K562 (cell line): ENCODE measurements at regions not wholly inside any gene's neighbourhood (a gene's known extent, or its start where the extent isn't known, plus 50 kb on each side); places are given as distances from the start of the nearest gene placed in this dataset.

Experiments used
- ATAC-seq: fragments of 200-7000 bp; cut with Tn5 transposase; 3 replicates; pipeline ENCODE4 v1.9.1; 2020; ENCODE audit warnings: moderate library complexity
- BruUV-seq: library from RNA; stranded (reverse); fragments of 400-500 nt; replicated peaks from 2 replicates; lab custom pipeline; 2021; lab: Mats Ljungman, UMichigan
- CTCF ChIA-PET: fragments of 300-600 bp; formaldehyde crosslinking; extraction: SDS; loops from one replicate; lab custom pipeline; 2021; ENCODE audit warnings: low intra/inter-chr PET ratio; lab: Yijun Ruan, JAX
- POLR2A ChIA-PET: fragments of 300-600, 350-650 bp; sonication (Branson Sonifier 250); formaldehyde crosslinking; extraction: SDS; loops from one replicate; lab custom pipeline; 2021; ENCODE audit warnings: antibody characterized with exemption, inconsistent platforms; lab: Yijun Ruan, JAX
- DNase-seq, 4 experiments: peaks; one replicate each; pipeline versions ENCODE4 v3.0.0 to v3.0.0-alpha.2; 2011 to 2018; ENCODE audit warnings: low spot score in 3 of 4, mixed read lengths in 3 of 4; ENCODE audit errors: extremely low read depth in 1 of 4
- FAIRE-seq: peaks from 2 replicates; lab custom pipeline; 2011; peaks lifted over from hg19 to GRCh38; lab: Jason Lieb, UNC
- H2AFZ ChIP-seq: 2 replicates; pipeline ENCODE4 v1.6.0; 2011; ENCODE audit warnings: low read depth, low read length, control low read depth, inconsistent platforms
- H3K27ac ChIP-seq: fragments of 200-600 bp; 3 replicates; pipeline ENCODE4 v1.8.0; 2011; ENCODE audit warnings: low read depth, mild to moderate bottlenecking, control low read depth, inconsistent platforms, low read length, moderate library complexity, mixed read lengths; ENCODE audit errors: extremely low read depth
- H3K27me3 ChIP-seq, 2 experiments: fragments of 300-600 bp in 1 of 2; 2 replicates in 1 of 2; 3 replicates in 1 of 2; pipeline versions ENCODE4 v1.6.0 to v1.8.0; 2011; ENCODE audit warnings: inconsistent platforms in 2 of 2, low read length in 2 of 2, mild to moderate bottlenecking in 1 of 2, mixed read lengths in 1 of 2, moderate library complexity in 1 of 2; ENCODE audit not compliant: control insufficient read depth in 2 of 2, insufficient read depth in 2 of 2
- H3K36me3 ChIP-seq: fragments of 300-600 bp; 3 replicates; pipeline ENCODE4 v1.8.0; 2011; ENCODE audit warnings: mild to moderate bottlenecking, low read length, inconsistent platforms; ENCODE audit not compliant: control insufficient read depth, insufficient read depth
- H3K4me1 ChIP-seq, 2 experiments: fragments of 200-600 bp in 1 of 2; replicated peaks in 1 of 2; 2 replicates in 1 of 2; 3 replicates in 1 of 2; pipeline versions ENCODE4 v1.5.1 to v1.8.0; 2011; ENCODE audit warnings: inconsistent platforms in 2 of 2, low read length in 2 of 2, mild to moderate bottlenecking in 1 of 2, mixed read lengths in 1 of 2, moderate library complexity in 1 of 2; ENCODE audit not compliant: control insufficient read depth in 2 of 2, insufficient read depth in 2 of 2
- H3K4me2 ChIP-seq: 2 replicates; pipeline ENCODE4 v1.6.1; 2011; ENCODE audit warnings: low read length, control low read depth, inconsistent platforms, mixed read lengths; ENCODE audit not compliant: insufficient read depth
- H3K4me3 ChIP-seq: fragments of 200-600 bp; sonication (generic), shearing (Covaris generic); 2 replicates; pipeline ENCODE4 v1.5.1; 2016; ENCODE audit warnings: control low read depth, inconsistent platforms
- H3K79me2 ChIP-seq: fragments of 200-600 bp; 3 replicates; pipeline ENCODE4 v1.8.0; 2011; ENCODE audit warnings: low read length, inconsistent platforms; ENCODE audit not compliant: control insufficient read depth, insufficient read depth
- H3K9ac ChIP-seq, 2 experiments: 2 replicates each; pipeline versions ENCODE4 v1.6.0 to v1.6.1; 2011; ENCODE audit warnings: low read depth in 2 of 2, low read length in 2 of 2, control low read depth in 1 of 2, inconsistent platforms in 1 of 2, mild to moderate bottlenecking in 1 of 2, mixed read lengths in 1 of 2; ENCODE audit not compliant: insufficient read depth in 1 of 2
- H3K9me1 ChIP-seq: one replicate; pipeline ENCODE4 v1.6.0; 2011; ENCODE audit warnings: inconsistent platforms, mild to moderate bottlenecking, low read length, moderate library complexity; ENCODE audit not compliant: control insufficient read depth, insufficient read depth
- H3K9me3 ChIP-seq: replicated peaks from 2 replicates; pipeline ENCODE4 v1.5.1; 2011; ENCODE audit warnings: low read depth, low read length, inconsistent platforms; ENCODE audit not compliant: control insufficient read depth, insufficient read depth
- H4K20me1 ChIP-seq: replicated peaks from 2 replicates; pipeline ENCODE4 v1.6.1; 2011; ENCODE audit warnings: low read length, inconsistent platforms, mixed read lengths; ENCODE audit not compliant: control insufficient read depth, insufficient read depth
- BMI1 ChIP-seq: fragments of 150-350 bp; IDR thresholded peaks from 2 replicates; pipeline ENCODE4 v1.6.1; 2014; ENCODE audit warnings: low read length
- CXXC5 ChIP-seq: fragments of 250-450 bp; sonication (Bioruptor Pico); IDR thresholded peaks from 2 replicates; pipeline ENCODE4 v1.8.0; 2022; ENCODE audit warnings: inconsistent platforms, mild to moderate bottlenecking, moderate library complexity
- GATAD2A ChIP-seq: fragments of 450-650 bp; IDR thresholded peaks from 2 replicates; pipeline ENCODE4 v1.6.1; 2017
- HMGXB4 ChIP-seq: sonication (generic); formaldehyde crosslinking; IDR thresholded peaks from 2 replicates; pipeline ENCODE4 v1.8.1; 2023; ENCODE audit warnings: mild to moderate bottlenecking, missing genetic modification reagents
- IRF9 ChIP-seq: fragments of 450-650 bp; IDR thresholded peaks from 2 replicates; pipeline ENCODE4 v1.6.1; 2016; ENCODE audit warnings: missing biosample characterization, missing genetic modification characterization
- MCM7 ChIP-seq, 2 experiments: fragments of 450-650 bp; IDR thresholded peaks; 2 replicates each; pipeline ENCODE4 v1.6.1; 2016 to 2018
- PPARD ChIP-seq: fragments of 250-450 bp; sonication (Bioruptor Pico); IDR thresholded peaks from 2 replicates; pipeline ENCODE4 v1.8.0; 2022; ENCODE audit warnings: inconsistent platforms, mild to moderate bottlenecking, moderate library complexity
- RAD21 ChIP-seq, 2 experiments: fragments of 250-450 bp in 1 of 2; fragments of 450-650 bp in 1 of 2; sonication (Bioruptor Pico) in 1 of 2; formaldehyde crosslinking in 1 of 2; IDR thresholded peaks in 1 of 2; conservative IDR thresholded peaks in 1 of 2; 2 replicates each; pipeline versions ENCODE4 v1.4.0 to v1.8.0; 2020 to 2022; ENCODE audit warnings: mild to moderate bottlenecking in 2 of 2, moderate library complexity in 1 of 2
- TCF7L2 ChIP-seq: fragments of 150-350 bp; IDR thresholded peaks from 2 replicates; pipeline ENCODE4 v1.6.1; 2016; ENCODE audit warnings: low read depth, mild to moderate bottlenecking, low read length, moderate library complexity
- ZNF3 ChIP-seq: fragments of 250-450 bp; sonication (Bioruptor Pico); IDR thresholded peaks from 2 replicates; pipeline ENCODE4 v1.5.0; 2021; ENCODE audit warnings: mild to moderate bottlenecking, moderate library complexity
- ZNF551 ChIP-seq: fragments of 250-450 bp; sonication (Bioruptor Pico); IDR thresholded peaks from 2 replicates; pipeline ENCODE4 v1.5.0; 2021; ENCODE audit warnings: mild to moderate bottlenecking, moderate library complexity
- ZNF785 ChIP-seq: fragments of 250-450 bp; sonication (Bioruptor Pico); IDR thresholded peaks from 2 replicates; pipeline ENCODE4 v1.4.0; 2020; ENCODE audit warnings: mild to moderate bottlenecking
- WGBS: fragments of 100-300 bp; shearing (Covaris generic); methylation state at CpG from one replicate; pipeline ENCODE4 v1.1.6; 2016; ENCODE audit warnings: low coverage, mixed read lengths; ENCODE audit not compliant: insufficient coverage; ENCODE audit errors: missing lambda C conversion rate; 5-methylcytosine and 5-hydroxymethylcytosine counted together
- in situ Hi-C: fragments of 300-500 bp; cut with MboI; formaldehyde crosslinking; loops from 4 replicates; pipeline ENCODE4 v1.15.0; 2018; ENCODE audit warnings: inconsistent platforms, mixed read lengths
- intact Hi-C: fragments of 100-400 bp; cut with micrococcal nuclease; formaldehyde crosslinking; loops from 2 replicates; pipeline ENCODE4 v1.14.2; 2022

- TF ChIP-seq PPARD (no peak), ZNF551 (no peak), TCF7L2 (no peak), BMI1 (no peak), GATAD2A (no peak), ZNF3 (no peak), CXXC5 (CRISPR knock-in tag) (no peak), ZNF785 (CRISPR knock-in tag) (no peak), HMGXB4 (CRISPR knock-in tag) (no peak), IRF9 (tag) (no peak), RAD21 (CRISPR knock-in tag; conservative IDR thresholded peaks at IDR 0.05 in 1 of 2, IDR thresholded peaks at IDR 0.05 in 1 of 2) (no peak), MCM7 (IDR thresholded peaks at IDR 0.05) (no peak)
- no peak overlapping the region for H3K27ac ChIP-seq
- no peaks in the 10 kb centered on the region for H3K9me1 ChIP-seq
- H2AFZ ChIP-seq: no peak overlapping the region
- FAIRE-seq (no peak), ATAC-seq (no peak), DNase-seq (no peak)
- intact Hi-C loops: no loop called here
- no TSS peak for BruUV-seq
- 0% methylated on average over 2 of the region's 2 CpGs for WGBS
- H3K36me3 ChIP-seq: no peaks in the 10 kb centered on the region
- no peaks in the 10 kb centered on the region for H4K20me1 ChIP-seq
- no peak overlapping the region for H3K4me3 ChIP-seq
- H3K9ac ChIP-seq: no peak overlapping the region
- H3K27me3 ChIP-seq: no peaks in the 10 kb centered on the region
- H3K4me2 ChIP-seq: no peak overlapping the region
- in situ Hi-C loops: no loop called here
- ChIA-PET CTCF (no interaction called here), POLR2A (no interaction called here)
- no peaks in the 10 kb centered on the region for H3K4me1 ChIP-seq
- H3K9me3 ChIP-seq: no peaks in the 10 kb centered on the region
- no peaks in the 10 kb centered on the region for H3K79me2 ChIP-seq
Observed at GRCh38 chr2:163856941-163857340, 121.1 kb upstream of the FIGN start.
